PC-3 (cell line): ENCODE measurements at regions not wholly inside any gene's neighbourhood (a gene's known extent, or its start where the extent isn't known, plus 50 kb on each side); places are given as distances from the start of the nearest gene placed in this dataset.

Experiments
- EZH2 ChIP-seq: fragments of 300-600 bp; sonication (generic); IDR thresholded peaks from one replicate; pipeline ENCODE4 v1.6.1; 2017; ENCODE audit warnings: antibody characterized with exemption, mild to moderate bottlenecking, low read length; ENCODE audit not compliant: unreplicated experiment
- EZH2phosphoT487 ChIP-seq: fragments of 300-600 bp; sonication (generic); IDR thresholded peaks from 2 replicates; pipeline ENCODE4 v1.6.1; 2018; ENCODE audit warnings: mild to moderate bottlenecking, antibody characterized with exemption, low read length, borderline replicate concordance
- TF ChIP-seq, protein P1 (sequence below): fragments of 300-600 bp; sonication (generic); conservative IDR thresholded peaks from 2 replicates; pipeline ENCODE4 v1.5.1; 2017; ENCODE audit warnings: antibody characterized with exemption, low read depth, mild to moderate bottlenecking, low read length

DNA sequence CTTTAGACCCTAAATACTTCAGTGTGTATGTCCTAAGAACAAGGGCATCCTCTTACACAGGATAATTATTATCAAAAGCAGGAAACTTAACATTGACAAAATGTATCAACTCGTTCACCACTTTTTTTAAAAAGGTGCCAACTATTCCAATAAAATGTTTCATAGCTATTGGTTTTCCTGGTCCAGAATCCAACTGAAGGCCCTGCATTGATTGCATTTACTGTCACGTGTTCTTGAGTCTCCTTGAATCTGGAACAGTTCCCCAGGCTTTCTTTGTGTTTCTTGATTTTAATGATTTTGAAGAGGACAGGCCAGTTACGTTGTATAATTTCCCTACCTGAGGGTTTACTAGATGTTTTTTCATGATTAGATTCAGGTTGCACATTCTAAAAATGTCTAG lies 94.6 kb upstream of the ARHGEF3 start:
- TF ChIP-seq, protein P1, sequence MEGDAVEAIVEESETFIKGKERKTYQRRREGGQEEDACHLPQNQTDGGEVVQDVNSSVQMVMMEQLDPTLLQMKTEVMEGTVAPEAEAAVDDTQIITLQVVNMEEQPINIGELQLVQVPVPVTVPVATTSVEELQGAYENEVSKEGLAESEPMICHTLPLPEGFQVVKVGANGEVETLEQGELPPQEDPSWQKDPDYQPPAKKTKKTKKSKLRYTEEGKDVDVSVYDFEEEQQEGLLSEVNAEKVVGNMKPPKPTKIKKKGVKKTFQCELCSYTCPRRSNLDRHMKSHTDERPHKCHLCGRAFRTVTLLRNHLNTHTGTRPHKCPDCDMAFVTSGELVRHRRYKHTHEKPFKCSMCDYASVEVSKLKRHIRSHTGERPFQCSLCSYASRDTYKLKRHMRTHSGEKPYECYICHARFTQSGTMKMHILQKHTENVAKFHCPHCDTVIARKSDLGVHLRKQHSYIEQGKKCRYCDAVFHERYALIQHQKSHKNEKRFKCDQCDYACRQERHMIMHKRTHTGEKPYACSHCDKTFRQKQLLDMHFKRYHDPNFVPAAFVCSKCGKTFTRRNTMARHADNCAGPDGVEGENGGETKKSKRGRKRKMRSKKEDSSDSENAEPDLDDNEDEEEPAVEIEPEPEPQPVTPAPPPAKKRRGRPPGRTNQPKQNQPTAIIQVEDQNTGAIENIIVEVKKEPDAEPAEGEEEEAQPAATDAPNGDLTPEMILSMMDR = no peak
- no peak for TF ChIP-seq EZH2
- no peak for TF ChIP-seq EZH2phosphoT487
